Trophoblast cell (in vitro differentiated cells and primary cell): ENCODE measurements at regions not wholly inside any gene's neighbourhood (a gene's known extent, or its start where the extent isn't known, plus 50 kb on each side); places are given as distances from the start of the nearest gene placed in this dataset.

Experiments used
- DNase-seq, 2 donors: peaks; one replicate each; pipeline ENCODE4 v3.0.0-alpha.2; 2016
- H2AFZ ChIP-seq: 2 replicates; pipeline ENCODE4 v1.6.1; 2013; ENCODE audit warnings: low read length, moderate library complexity, mild to moderate bottlenecking; ENCODE audit not compliant: insufficient read depth, poor library complexity
- H2AK5ac ChIP-seq: 2 replicates; pipeline ENCODE4 v1.6.1; 2013; ENCODE audit warnings: mild to moderate bottlenecking, low read length
- H2BK120ac ChIP-seq: 2 replicates; pipeline ENCODE4 v1.6.1; 2013; ENCODE audit warnings: low read length, mild to moderate bottlenecking, moderate library complexity; ENCODE audit not compliant: insufficient read depth, poor library complexity
- H2BK12ac ChIP-seq: 2 replicates; pipeline ENCODE4 v1.6.1; 2013; ENCODE audit warnings: mild to moderate bottlenecking, low read length, moderate library complexity
- H2BK5ac ChIP-seq: 2 replicates; pipeline ENCODE4 v1.6.1; 2013; ENCODE audit warnings: low read length, low read depth, moderate library complexity, mild to moderate bottlenecking; ENCODE audit not compliant: poor library complexity
- H3K14ac ChIP-seq: 2 replicates; pipeline ENCODE4 v1.6.1; 2013; ENCODE audit warnings: mild to moderate bottlenecking, low read length
- H3K18ac ChIP-seq: 2 replicates; pipeline ENCODE4 v1.6.1; 2013; ENCODE audit warnings: mild to moderate bottlenecking, low read length
- H3K23ac ChIP-seq: 2 replicates; pipeline ENCODE4 v1.6.1; 2013; ENCODE audit warnings: low read length
- H3K27ac ChIP-seq: 2 replicates; pipeline ENCODE4 v1.5.1; 2013; ENCODE audit warnings: low read depth, mild to moderate bottlenecking, inconsistent platforms, low read length, moderate library complexity
- H3K27me3 ChIP-seq: 2 replicates; pipeline ENCODE4 v1.6.1; 2013; ENCODE audit warnings: inconsistent platforms, mild to moderate bottlenecking, low read length, moderate library complexity; ENCODE audit not compliant: insufficient read depth
- H3K36me3 ChIP-seq, 2 experiments: 1 replicate in 1 of 2; 2 replicates in 1 of 2; pipeline ENCODE4 v1.6.1; 2013; ENCODE audit warnings: low read length in 2 of 2, mild to moderate bottlenecking in 2 of 2, moderate library complexity in 1 of 2; ENCODE audit not compliant: insufficient read depth in 2 of 2, control insufficient read depth in 1 of 2
- H3K4ac ChIP-seq: 2 replicates; pipeline ENCODE4 v1.6.1; 2013; ENCODE audit warnings: low read depth, mild to moderate bottlenecking, low read length, moderate library complexity
- H3K4me1 ChIP-seq, 2 experiments: 1 replicate in 1 of 2; 2 replicates in 1 of 2; pipeline ENCODE4 v1.6.1; 2013; ENCODE audit warnings: low read length in 2 of 2, mild to moderate bottlenecking in 2 of 2, moderate library complexity in 1 of 2; ENCODE audit not compliant: insufficient read depth in 2 of 2, control insufficient read depth in 1 of 2
- H3K4me2 ChIP-seq: 2 replicates; pipeline ENCODE4 v1.6.1; 2013; ENCODE audit warnings: inconsistent platforms, mild to moderate bottlenecking, low read length, moderate library complexity
- H3K4me3 ChIP-seq: 2 replicates; pipeline ENCODE4 v1.5.1; 2013; ENCODE audit warnings: mild to moderate bottlenecking, low read depth, low read length, inconsistent platforms
- H3K79me1 ChIP-seq: one replicate; pipeline ENCODE4 v1.6.1; 2013; ENCODE audit warnings: low read length
- H3K79me2 ChIP-seq: 2 replicates; pipeline ENCODE4 v1.6.1; 2013; ENCODE audit warnings: low read length, mild to moderate bottlenecking; ENCODE audit not compliant: control insufficient read depth, insufficient read depth, poor library complexity
- H3K9ac ChIP-seq: 2 replicates; pipeline ENCODE4 v1.6.1; 2013; ENCODE audit warnings: mild to moderate bottlenecking, low read length
- H3K9me3 ChIP-seq: 2 replicates; pipeline ENCODE4 v1.6.1; 2013; ENCODE audit warnings: low read depth, mild to moderate bottlenecking, control low read depth, inconsistent platforms, low read length; ENCODE audit not compliant: insufficient read depth
- H4K12ac ChIP-seq: 2 replicates; pipeline ENCODE4 v1.6.1; 2013; ENCODE audit warnings: low read depth, mild to moderate bottlenecking, low read length, moderate library complexity
- H4K8ac ChIP-seq: 2 replicates; pipeline ENCODE4 v1.6.1; 2013; ENCODE audit warnings: low read depth, mild to moderate bottlenecking, low read length, moderate library complexity
- H4K91ac ChIP-seq: one replicate; pipeline ENCODE4 v1.6.1; 2013; ENCODE audit warnings: low read depth, mild to moderate bottlenecking, low read length, moderate library complexity
- WGBS: extraction: QIAGEN DNeasy Blood & Tissue Kit; methylation state at CpG from one replicate; pipeline ENCODE4 v1.1.7; 2013; ENCODE audit warnings: missing lambda C conversion rate; ENCODE audit not compliant: insufficient read length, insufficient coverage; ENCODE audit errors: extremely low coverage; 5-methylcytosine and 5-hydroxymethylcytosine counted together

DNA sequence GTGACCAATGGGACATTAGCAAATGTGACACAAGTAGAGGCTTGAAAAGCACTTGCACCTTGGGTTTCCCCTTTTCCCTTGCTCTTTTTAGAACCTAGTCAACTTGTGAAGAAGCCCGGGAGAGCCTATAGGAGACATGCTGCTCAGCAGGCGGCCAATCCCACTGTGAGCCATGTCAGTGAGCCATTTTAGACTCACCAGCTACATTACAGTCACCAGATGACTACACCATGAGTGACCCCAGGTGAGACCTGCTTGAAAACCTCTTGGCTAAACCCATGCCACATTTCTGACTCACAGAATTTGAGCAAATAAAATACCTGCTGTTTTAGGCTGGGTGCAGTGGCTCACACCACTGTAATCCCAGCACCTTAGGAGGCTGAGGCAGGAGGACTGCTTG, 317.5 kb downstream of the KLF12 start:
- H4K8ac ChIP-seq: no peak overlapping the region
- H4K12ac ChIP-seq: no peak overlapping the region
- no peaks in the 10 kb centered on the region for H3K79me2 ChIP-seq
- no peak overlapping the region for H2BK12ac ChIP-seq
- no peak overlapping the region for H2AFZ ChIP-seq
- H3K9ac ChIP-seq: no peak overlapping the region
- H3K23ac ChIP-seq: no peak overlapping the region
- WGBS: no CpG with 5 or more reads among the region's 2 CpGs
- no peak overlapping the region for H3K27ac ChIP-seq
- no peaks in the 10 kb centered on the region for H3K79me1 ChIP-seq
- H3K4me2 ChIP-seq: no peak overlapping the region
- no peak overlapping the region for H2BK5ac ChIP-seq
- DNase-seq: no peak
- H3K4ac ChIP-seq: no peak overlapping the region
- H3K9me3 ChIP-seq: no peaks in the 10 kb centered on the region
- no peak overlapping the region for H2BK120ac ChIP-seq
- no peak overlapping the region for H3K18ac ChIP-seq
- H3K36me3 ChIP-seq: no peaks in the 10 kb centered on the region
- no peak overlapping the region for H2AK5ac ChIP-seq
- H3K4me1 ChIP-seq: no peaks in the 10 kb centered on the region
- H3K4me3 ChIP-seq: no peak overlapping the region
- H3K14ac ChIP-seq: no peak overlapping the region
- H4K91ac ChIP-seq: no peak overlapping the region
- no peaks in the 10 kb centered on the region for H3K27me3 ChIP-seq

DNA sequence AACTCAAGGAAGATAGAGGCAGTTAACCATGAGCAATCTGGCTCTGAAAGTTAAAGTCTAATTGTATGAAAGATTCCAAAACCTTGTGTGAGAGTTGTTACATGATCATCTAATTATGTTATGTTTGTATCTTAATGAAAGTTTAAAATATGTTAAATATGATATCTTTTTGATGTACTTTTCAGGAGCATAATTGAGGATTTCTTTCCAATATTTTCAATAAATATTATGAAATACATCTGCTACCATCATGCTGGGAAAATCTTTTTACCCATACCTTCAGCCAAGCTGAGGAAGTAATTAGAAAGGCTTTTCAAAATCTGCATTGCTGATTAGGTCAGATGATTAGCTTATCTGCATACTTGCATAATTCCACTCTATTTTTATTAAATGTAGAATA, 318.4 kb downstream of the KLF12 start:
- Histone ChIP-seq H2BK120ac (no peak overlapping the region), H2BK5ac (no peak overlapping the region), H3K36me3 (no peaks in the 10 kb centered on the region), H2AK5ac (no peak overlapping the region), H4K12ac (no peak overlapping the region), H4K91ac (no peak overlapping the region), H3K27me3 (no peaks in the 10 kb centered on the region), H3K9ac (no peak overlapping the region), H3K4me1 (no peaks in the 10 kb centered on the region), H2AFZ (no peak overlapping the region), H3K79me2 (no peaks in the 10 kb centered on the region), H3K4me3 (no peak overlapping the region), H3K27ac (no peak overlapping the region), H3K23ac (no peak overlapping the region), H3K4ac (no peak overlapping the region), H4K8ac (no peak overlapping the region), H2BK12ac (no peak overlapping the region), H3K4me2 (no peak overlapping the region), H3K14ac (no peak overlapping the region), H3K79me1 (no peaks in the 10 kb centered on the region), H3K18ac (no peak overlapping the region), H3K9me3 (no peaks in the 10 kb centered on the region)
- DNase-seq: no peak

DNA sequence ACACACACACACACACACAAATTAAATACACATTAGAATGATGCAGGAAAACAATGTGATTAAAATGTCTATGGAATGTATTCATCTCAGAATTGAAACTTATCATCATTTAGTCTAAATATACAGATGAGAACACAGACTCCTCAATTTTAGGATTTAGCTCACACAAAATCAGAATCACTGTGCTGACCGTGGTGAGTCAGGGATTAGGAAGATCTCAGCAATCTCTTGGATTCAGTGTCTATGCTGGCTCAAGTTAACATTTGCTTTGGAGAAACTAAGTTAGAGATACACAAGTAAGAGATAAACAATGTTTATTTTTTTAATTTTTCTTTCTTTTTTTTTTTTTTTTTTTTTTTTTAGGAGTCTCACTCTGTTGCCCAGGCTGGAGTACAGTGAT, 323.6 kb downstream of the KLF12 start:
- no peak overlapping the region for H2BK5ac ChIP-seq
- H3K18ac ChIP-seq: no peak overlapping the region
- H3K14ac ChIP-seq: no peak overlapping the region
- no peak overlapping the region for H4K12ac ChIP-seq
- H3K4ac ChIP-seq: no peak overlapping the region
- H3K23ac ChIP-seq: no peak overlapping the region
- no peak overlapping the region for H2AK5ac ChIP-seq
- no peaks in the 10 kb centered on the region for H3K79me2 ChIP-seq
- H3K36me3 ChIP-seq: no peaks in the 10 kb centered on the region
- H4K91ac ChIP-seq: no peak overlapping the region
- H3K4me1 ChIP-seq: no peaks in the 10 kb centered on the region
- no peak overlapping the region for H4K8ac ChIP-seq
- H3K9me3 ChIP-seq: no peaks in the 10 kb centered on the region
- no peak overlapping the region for H2BK120ac ChIP-seq
- no CpG with 5 or more reads among the region's 1 CpG for WGBS
- no peak overlapping the region for H2AFZ ChIP-seq
- no peaks in the 10 kb centered on the region for H3K27me3 ChIP-seq
- H2BK12ac ChIP-seq: no peak overlapping the region
- DNase-seq: no peak
- no peaks in the 10 kb centered on the region for H3K79me1 ChIP-seq
- no peak overlapping the region for H3K27ac ChIP-seq
- no peak overlapping the region for H3K4me3 ChIP-seq
- no peak overlapping the region for H3K4me2 ChIP-seq
- no peak overlapping the region for H3K9ac ChIP-seq

DNA sequence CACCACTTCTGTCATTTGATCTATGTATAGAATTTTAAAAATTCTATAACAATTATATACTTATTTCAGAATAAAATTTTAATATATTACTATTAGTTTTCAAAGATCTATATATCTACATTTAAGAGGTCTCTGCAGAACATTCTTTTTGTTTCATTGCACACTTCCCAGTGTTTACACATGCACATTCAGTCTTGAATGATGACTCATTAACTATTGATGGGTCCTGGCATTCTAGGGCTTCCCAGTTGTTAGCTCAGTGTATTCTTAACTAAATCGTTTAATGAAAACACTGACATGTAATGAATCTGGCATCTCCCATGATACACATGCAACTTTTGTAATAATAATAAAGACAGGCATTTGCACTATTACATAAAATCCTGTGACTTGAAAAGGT, 324.6 kb downstream of the KLF12 start:
- Histone ChIP-seq H2BK5ac (no peak overlapping the region), H3K36me3 (no peaks in the 10 kb centered on the region), H3K27me3 (no peaks in the 10 kb centered on the region), H4K12ac (no peak overlapping the region), H3K14ac (no peak overlapping the region), H2AK5ac (no peak overlapping the region), H3K79me1 (no peaks in the 10 kb centered on the region), H4K91ac (no peak overlapping the region), H2AFZ (no peak overlapping the region), H4K8ac (no peak overlapping the region), H3K27ac (no peak overlapping the region), H3K9me3 (no peaks in the 10 kb centered on the region), H3K4me2 (no peak overlapping the region), H3K4me1 (no peaks in the 10 kb centered on the region), H3K23ac (no peak overlapping the region), H3K9ac (no peak overlapping the region), H2BK12ac (no peak overlapping the region), H3K4ac (no peak overlapping the region), H3K18ac (no peak overlapping the region), H3K79me2 (no peaks in the 10 kb centered on the region), H2BK120ac (no peak overlapping the region), H3K4me3 (no peak overlapping the region)
- no CpG with 5 or more reads among the region's 1 CpG for whole genome bisulfite sequencing
- no peak for DNase-seq

DNA sequence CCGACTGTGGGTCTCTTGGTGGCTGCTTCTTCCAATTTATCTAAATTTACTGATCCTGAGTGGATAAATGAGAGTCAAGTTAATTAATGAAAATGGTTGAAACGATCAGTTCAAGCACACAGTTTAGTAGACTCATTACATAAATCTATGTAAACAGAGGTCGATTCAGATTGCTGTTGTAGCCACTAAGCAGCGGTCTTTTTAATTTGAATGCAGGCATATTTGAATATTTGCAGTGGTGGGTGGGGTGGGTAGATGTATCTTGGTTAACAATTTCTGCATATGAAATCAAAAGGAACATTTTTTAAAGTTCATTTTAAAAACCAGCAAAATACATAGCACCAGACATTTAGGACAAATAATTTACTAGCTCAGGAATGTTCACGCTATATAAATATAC, 325.9 kb downstream of the KLF12 start:
- H3K4ac ChIP-seq: no peak overlapping the region
- no peaks in the 10 kb centered on the region for H3K79me2 ChIP-seq
- no peak overlapping the region for H3K23ac ChIP-seq
- no peak overlapping the region for H2AK5ac ChIP-seq
- H4K12ac ChIP-seq: no peak overlapping the region
- no peaks in the 10 kb centered on the region for H3K4me1 ChIP-seq
- H3K14ac ChIP-seq: no peak overlapping the region
- H3K9me3 ChIP-seq: no peaks in the 10 kb centered on the region
- no peak overlapping the region for H3K4me3 ChIP-seq
- H4K8ac ChIP-seq: no peak overlapping the region
- H2AFZ ChIP-seq: no peak overlapping the region
- no peak for DNase-seq
- no peak overlapping the region for H3K9ac ChIP-seq
- H3K79me1 ChIP-seq: no peaks in the 10 kb centered on the region
- H2BK12ac ChIP-seq: no peak overlapping the region
- no peak overlapping the region for H2BK120ac ChIP-seq
- H3K18ac ChIP-seq: no peak overlapping the region
- WGBS: no CpG with 5 or more reads among the region's 5 CpGs
- H4K91ac ChIP-seq: no peak overlapping the region
- H3K36me3 ChIP-seq: no peaks in the 10 kb centered on the region
- H2BK5ac ChIP-seq: no peak overlapping the region
- H3K27ac ChIP-seq: no peak overlapping the region
- no peaks in the 10 kb centered on the region for H3K27me3 ChIP-seq
- no peak overlapping the region for H3K4me2 ChIP-seq
